HepG2 (cell line): ENCODE measurements at regions not wholly inside any gene's neighbourhood (a gene's known extent, or its start where the extent isn't known, plus 50 kb on each side); places are given as distances from the start of the nearest gene placed in this dataset.

Experiments used
- AHDC1 ChIP-seq: sonication (generic); formaldehyde crosslinking; IDR thresholded peaks from 2 replicates; pipeline ENCODE4 v1.5.1; 2020; ENCODE audit warnings: mild to moderate bottlenecking, missing genetic modification reagents, borderline replicate concordance
- ARHGAP35 ChIP-seq: sonication (generic); formaldehyde crosslinking; IDR thresholded peaks from 2 replicates; pipeline ENCODE4 v1.9.0; 2022; ENCODE audit warnings: mild to moderate bottlenecking, inconsistent platforms, moderate library complexity, missing genetic modification reagents, borderline replicate concordance
- ARNT2 ChIP-seq: sonication (generic); formaldehyde crosslinking; IDR thresholded peaks from 2 replicates; pipeline ENCODE4 v1.8.0; 2022; ENCODE audit warnings: mild to moderate bottlenecking, low read depth, missing genetic modification reagents, moderate library complexity
- ATF2 ChIP-seq: sonication (generic); formaldehyde crosslinking; IDR thresholded peaks from 2 replicates; pipeline ENCODE4 v1.4.0; 2020; ENCODE audit warnings: missing genetic modification reagents
- CCAR2 ChIP-seq: fragments of 200-400 bp; formaldehyde crosslinking; optimal IDR thresholded peaks from 2 replicates; pipeline ENCODE3; 2018; ENCODE audit warnings: low read depth, mild to moderate bottlenecking, low read length, moderate library complexity
- NFKBIZ ChIP-seq: IDR thresholded peaks from 2 replicates; pipeline ENCODE4 v1.6.1; 2018; ENCODE audit warnings: missing genetic modification reagents, missing compliant biosample characterization
- NONO ChIP-seq, 2 experiments: fragments of 450-650 bp in 1 of 2; sonication (generic) in 1 of 2; formaldehyde crosslinking in 1 of 2; IDR thresholded peaks in 1 of 2; conservative IDR thresholded peaks in 1 of 2; 2 replicates each; pipeline versions ENCODE4 v1.6.1 to v1.8.0; 2017 to 2022; ENCODE audit warnings: mild to moderate bottlenecking in 1 of 2, missing genetic modification reagents in 1 of 2, moderate library complexity in 1 of 2
- NR0B2 ChIP-seq: sonication (generic); formaldehyde crosslinking; IDR thresholded peaks from 2 replicates; pipeline ENCODE4 v1.4.0; 2020; ENCODE audit warnings: mild to moderate bottlenecking, missing genetic modification reagents
- ZNF101 ChIP-seq: sonication (generic); formaldehyde crosslinking; IDR thresholded peaks from 2 replicates; pipeline ENCODE4 v1.4.0; 2020; ENCODE audit warnings: mild to moderate bottlenecking, low read depth, missing genetic modification reagents, borderline replicate concordance
- ZNF18 ChIP-seq: sonication (generic); formaldehyde crosslinking; IDR thresholded peaks from 2 replicates; pipeline ENCODE4 v1.8.0; 2022; ENCODE audit warnings: mild to moderate bottlenecking, missing genetic modification reagents; ENCODE audit not compliant: insufficient replicate concordance
- ZNF275 ChIP-seq: sonication (generic); formaldehyde crosslinking; IDR thresholded peaks from 2 replicates; pipeline ENCODE4 v1.8.0; 2022; ENCODE audit warnings: missing genetic modification reagents, mild to moderate bottlenecking, inconsistent platforms, borderline replicate concordance
- ZNF512 ChIP-seq: sonication (generic); formaldehyde crosslinking; IDR thresholded peaks from 2 replicates; pipeline ENCODE4 v1.4.0; 2020; ENCODE audit warnings: mild to moderate bottlenecking, missing genetic modification reagents
- ZNF597 ChIP-seq: sonication (generic); formaldehyde crosslinking; IDR thresholded peaks from 2 replicates; pipeline ENCODE4 v1.5.0; 2020; ENCODE audit warnings: missing genetic modification reagents

GRCh38 chr2:101566632-101567228, 91.8 kb upstream of the RFX8 start (continued):
- no peak for TF ChIP-seq NONO (IDR thresholded peaks at IDR 0.05)
- TF ChIP-seq NONO (CRISPR knock-in tag; conservative IDR thresholded peaks at IDR 0.05): peak; percentile 96
- TF ChIP-seq ARHGAP35 (CRISPR knock-in tag): peak; percentile 36; the same call in 1 of the 2 replicates
- peak; percentile 97 for TF ChIP-seq ZNF18 (CRISPR knock-in tag)
- no peak for TF ChIP-seq ZNF597 (CRISPR knock-in tag)
- TF ChIP-seq CCAR2: peak; percentile 82
- TF ChIP-seq NR0B2 (CRISPR knock-in tag): no peak
- no peak for TF ChIP-seq ZNF101 (CRISPR knock-in tag)
- peak; percentile 100 for TF ChIP-seq AHDC1
- TF ChIP-seq ATF2 (CRISPR knock-in tag): peak; percentile 96
- TF ChIP-seq NFKBIZ (CRISPR knock-in tag): peak; percentile 99
- peak; percentile 91 for TF ChIP-seq ARNT2
- no peak for TF ChIP-seq ZNF512 (CRISPR knock-in tag)
- peak; percentile 97; the same call in 1 of the 2 replicates for TF ChIP-seq ZNF275 (CRISPR knock-in tag)
